ENCODE measurements at regions not wholly inside any gene's neighbourhood (a gene's known extent, or its start where the extent isn't known, plus 50 kb on each side); places are given as distances from the start of the nearest gene placed in this dataset.

DNA sequence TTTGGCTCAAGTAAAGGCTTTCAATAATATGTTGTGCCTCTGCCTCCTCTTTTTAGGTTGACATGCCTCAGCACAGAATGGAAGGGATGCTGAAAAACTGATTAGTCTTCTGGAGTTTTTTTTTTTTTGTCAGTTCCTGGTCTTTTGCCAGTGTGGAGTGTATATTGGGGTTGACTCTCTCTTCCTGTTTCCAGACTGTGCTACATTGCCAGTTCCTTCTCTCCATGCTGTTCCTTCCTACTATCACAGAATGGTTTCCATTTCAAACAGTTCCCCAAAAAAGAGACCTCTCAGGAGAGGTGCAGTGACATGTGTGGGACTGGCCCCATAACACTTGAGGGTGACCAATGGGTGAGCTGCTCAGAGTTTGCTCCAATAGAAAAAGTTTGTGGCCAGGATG lies 101.7 kb upstream of the ETV3 start:
- TF ChIP-seq, protein P1, sequence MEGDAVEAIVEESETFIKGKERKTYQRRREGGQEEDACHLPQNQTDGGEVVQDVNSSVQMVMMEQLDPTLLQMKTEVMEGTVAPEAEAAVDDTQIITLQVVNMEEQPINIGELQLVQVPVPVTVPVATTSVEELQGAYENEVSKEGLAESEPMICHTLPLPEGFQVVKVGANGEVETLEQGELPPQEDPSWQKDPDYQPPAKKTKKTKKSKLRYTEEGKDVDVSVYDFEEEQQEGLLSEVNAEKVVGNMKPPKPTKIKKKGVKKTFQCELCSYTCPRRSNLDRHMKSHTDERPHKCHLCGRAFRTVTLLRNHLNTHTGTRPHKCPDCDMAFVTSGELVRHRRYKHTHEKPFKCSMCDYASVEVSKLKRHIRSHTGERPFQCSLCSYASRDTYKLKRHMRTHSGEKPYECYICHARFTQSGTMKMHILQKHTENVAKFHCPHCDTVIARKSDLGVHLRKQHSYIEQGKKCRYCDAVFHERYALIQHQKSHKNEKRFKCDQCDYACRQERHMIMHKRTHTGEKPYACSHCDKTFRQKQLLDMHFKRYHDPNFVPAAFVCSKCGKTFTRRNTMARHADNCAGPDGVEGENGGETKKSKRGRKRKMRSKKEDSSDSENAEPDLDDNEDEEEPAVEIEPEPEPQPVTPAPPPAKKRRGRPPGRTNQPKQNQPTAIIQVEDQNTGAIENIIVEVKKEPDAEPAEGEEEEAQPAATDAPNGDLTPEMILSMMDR (IDR thresholded peaks at IDR 0.05 in 8 of 11, conservative IDR thresholded peaks at IDR 0.05 in 3 of 11) = no peak
- TF ChIP-seq POLR2A (IDR thresholded peaks at IDR 0.05) = no peak
- TF ChIP-seq POLR2AphosphoS5 (IDR thresholded peaks at IDR 0.05) = no peak

Data from spleen (tissue), 7 donors.